ENCODE measurements at regions not wholly inside any gene's neighbourhood (a gene's known extent, or its start where the extent isn't known, plus 50 kb on each side); places are given as distances from the start of the nearest gene placed in this dataset.

DNA sequence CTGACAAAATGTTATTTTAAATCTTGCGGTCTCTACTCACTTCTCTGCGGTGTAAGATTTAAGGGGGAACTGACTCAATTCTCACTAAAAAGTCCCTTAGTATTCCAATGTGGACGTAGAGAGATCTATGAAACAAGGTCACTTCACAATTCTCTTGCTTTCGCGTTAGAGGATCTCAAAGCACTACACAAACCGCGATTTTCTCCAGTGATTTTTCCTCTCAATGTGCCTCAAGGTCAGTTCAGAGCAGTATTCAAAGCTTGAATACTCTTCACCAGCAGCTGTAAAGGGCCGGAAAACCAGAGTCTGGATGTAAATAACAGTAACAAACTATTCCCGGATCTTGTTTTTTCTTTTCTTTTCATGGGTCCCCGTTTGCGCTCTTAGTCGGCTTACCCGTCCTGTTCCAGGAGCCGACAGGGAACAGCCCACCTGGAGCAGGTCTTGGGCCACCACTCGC lies 128.2 kb downstream of the TMEM161B start:
- peak overlapping the region; percentile 92 for H2AFZ ChIP-seq (ENCODE audit: low read depth)
- peak overlapping the region; percentile 55 to 64 for H3K4me3 ChIP-seq (ENCODE audit: low read depth in 2 of 2, low read length in 1 of 2)
- no peaks in the 10 kb centered on the region for H3K79me2 ChIP-seq (ENCODE audit: insufficient read depth)
- H3K9ac ChIP-seq, result no peak overlapping the region
- H3K4me1 ChIP-seq (ENCODE audit: control insufficient read depth in 1 of 2, insufficient read depth in 2 of 2, low read depth in 1 of 2, low read length in 1 of 2), result peaks cover 0 to 11% of the 10 kb centered on the region in 2 experiments; a peak in 1 of 4 replicates
- H3K27me3 ChIP-seq (ENCODE audit: insufficient read depth), result peaks cover 48% of the 10 kb centered on the region
- POLR2A ChIA-PET, result no interaction called here
- H3K9me2 ChIP-seq, result no peaks in the 10 kb centered on the region
- CTCF ChIA-PET, result interaction anchor here (0.6 to 2.4 kb wide), 4 partner anchors 51 to 847 kb away, joined by 3 to 6 read pairs (median 4); no protein-coding TSS in a partner anchor
- no peak overlapping the region for H3K27ac ChIP-seq (ENCODE audit: low read depth in 2 of 2, low read length in 1 of 2)
- H4K20me1 ChIP-seq (ENCODE audit: insufficient read depth), result no peaks in the 10 kb centered on the region
- no peaks in the 10 kb centered on the region for H3K9me3 ChIP-seq
- H3K4me2 ChIP-seq, result peak overlapping the region; percentile 94
- H3F3A ChIP-seq (replicated peaks; ENCODE audit: insufficient read depth), result no peaks in the 10 kb centered on the region
- H3K36me3 ChIP-seq (replicated peaks in 1 of 2; ENCODE audit: control insufficient read depth in 1 of 2, insufficient read depth in 2 of 2, low read length in 1 of 2), result no peaks in the 10 kb centered on the region
- WGBS (ENCODE audit: low lambda C conversion rate), result 4% methylated on average over 15 of the region's 15 CpGs
- TF ChIP-seq RCOR1 (IDR thresholded peaks at IDR 0.05; ENCODE audit: low read length) (no peak), ELF1 (IDR thresholded peaks at IDR 0.05) (no peak), REST (IDR thresholded peaks at IDR 0.05; ENCODE audit: low read depth, low read length) (no peak), CHD2 (IDR thresholded peaks at IDR 0.05; ENCODE audit: low read length, partially characterized antibody) (no peak), POLR2AphosphoS5 (IDR thresholded peaks at IDR 0.05; ENCODE audit: low read depth, low read length) (no peak), NFIC (IDR thresholded peaks at IDR 0.05; ENCODE audit: borderline replicate concordance) (no peak), NRF1 (IDR thresholded peaks at IDR 0.05; ENCODE audit: low read depth, low read length) (no peak), RFX5 (IDR thresholded peaks at IDR 0.05; ENCODE audit: low read length) (no peak), EP300 (IDR thresholded peaks at IDR 0.05; ENCODE audit: borderline replicate concordance in 1 of 2, low read depth in 1 of 2, low read length in 1 of 2) (no peak), EZH2phosphoT487 (IDR thresholded peaks at IDR 0.05; ENCODE audit: borderline replicate concordance, low read depth) (no peak), FOXJ3 (CRISPR knock-in tag; IDR thresholded peaks at IDR 0.05) (no peak), MEF2A (IDR thresholded peaks at IDR 0.05; ENCODE audit: borderline replicate concordance, low read depth) (no peak), TAF1 (IDR thresholded peaks at IDR 0.05; ENCODE audit: borderline replicate concordance, low read depth, low read length) (no peak)
- TF ChIP-seq, protein P1, sequence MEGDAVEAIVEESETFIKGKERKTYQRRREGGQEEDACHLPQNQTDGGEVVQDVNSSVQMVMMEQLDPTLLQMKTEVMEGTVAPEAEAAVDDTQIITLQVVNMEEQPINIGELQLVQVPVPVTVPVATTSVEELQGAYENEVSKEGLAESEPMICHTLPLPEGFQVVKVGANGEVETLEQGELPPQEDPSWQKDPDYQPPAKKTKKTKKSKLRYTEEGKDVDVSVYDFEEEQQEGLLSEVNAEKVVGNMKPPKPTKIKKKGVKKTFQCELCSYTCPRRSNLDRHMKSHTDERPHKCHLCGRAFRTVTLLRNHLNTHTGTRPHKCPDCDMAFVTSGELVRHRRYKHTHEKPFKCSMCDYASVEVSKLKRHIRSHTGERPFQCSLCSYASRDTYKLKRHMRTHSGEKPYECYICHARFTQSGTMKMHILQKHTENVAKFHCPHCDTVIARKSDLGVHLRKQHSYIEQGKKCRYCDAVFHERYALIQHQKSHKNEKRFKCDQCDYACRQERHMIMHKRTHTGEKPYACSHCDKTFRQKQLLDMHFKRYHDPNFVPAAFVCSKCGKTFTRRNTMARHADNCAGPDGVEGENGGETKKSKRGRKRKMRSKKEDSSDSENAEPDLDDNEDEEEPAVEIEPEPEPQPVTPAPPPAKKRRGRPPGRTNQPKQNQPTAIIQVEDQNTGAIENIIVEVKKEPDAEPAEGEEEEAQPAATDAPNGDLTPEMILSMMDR (IDR thresholded peaks at IDR 0.05), result no peak
- no peak for DNase-seq

All from SK-N-SH (cell line).